ENCODE measurements at regions not wholly inside any gene's neighbourhood (a gene's known extent, or its start where the extent isn't known, plus 50 kb on each side); places are given as distances from the start of the nearest gene placed in this dataset.

GRCh38 chr12:42921741-42922504 is 332.4 kb upstream of the PRICKLE1 start:
- Mint-ChIP-seq H3K4me3 (ENCODE audit: unreplicated experiment) (no peak overlapping the region), H3K27me3 (ENCODE audit: unreplicated experiment) (no peaks in the 10 kb centered on the region), H3K4me1 (ENCODE audit: unreplicated experiment) (no peaks in the 10 kb centered on the region), H3K27ac (ENCODE audit: unreplicated experiment) (no peak overlapping the region), H3K9me3 (ENCODE audit: unreplicated experiment) (no peaks in the 10 kb centered on the region), H3K36me3 (ENCODE audit: low read depth, unreplicated experiment) (no peaks in the 10 kb centered on the region)
- DNase-seq (ENCODE audit: low spot score), result no peak
- TF ChIP-seq, protein P1, sequence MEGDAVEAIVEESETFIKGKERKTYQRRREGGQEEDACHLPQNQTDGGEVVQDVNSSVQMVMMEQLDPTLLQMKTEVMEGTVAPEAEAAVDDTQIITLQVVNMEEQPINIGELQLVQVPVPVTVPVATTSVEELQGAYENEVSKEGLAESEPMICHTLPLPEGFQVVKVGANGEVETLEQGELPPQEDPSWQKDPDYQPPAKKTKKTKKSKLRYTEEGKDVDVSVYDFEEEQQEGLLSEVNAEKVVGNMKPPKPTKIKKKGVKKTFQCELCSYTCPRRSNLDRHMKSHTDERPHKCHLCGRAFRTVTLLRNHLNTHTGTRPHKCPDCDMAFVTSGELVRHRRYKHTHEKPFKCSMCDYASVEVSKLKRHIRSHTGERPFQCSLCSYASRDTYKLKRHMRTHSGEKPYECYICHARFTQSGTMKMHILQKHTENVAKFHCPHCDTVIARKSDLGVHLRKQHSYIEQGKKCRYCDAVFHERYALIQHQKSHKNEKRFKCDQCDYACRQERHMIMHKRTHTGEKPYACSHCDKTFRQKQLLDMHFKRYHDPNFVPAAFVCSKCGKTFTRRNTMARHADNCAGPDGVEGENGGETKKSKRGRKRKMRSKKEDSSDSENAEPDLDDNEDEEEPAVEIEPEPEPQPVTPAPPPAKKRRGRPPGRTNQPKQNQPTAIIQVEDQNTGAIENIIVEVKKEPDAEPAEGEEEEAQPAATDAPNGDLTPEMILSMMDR (IDR thresholded peaks at IDR 0.05; ENCODE audit: unreplicated experiment), result no peak

DNA sequence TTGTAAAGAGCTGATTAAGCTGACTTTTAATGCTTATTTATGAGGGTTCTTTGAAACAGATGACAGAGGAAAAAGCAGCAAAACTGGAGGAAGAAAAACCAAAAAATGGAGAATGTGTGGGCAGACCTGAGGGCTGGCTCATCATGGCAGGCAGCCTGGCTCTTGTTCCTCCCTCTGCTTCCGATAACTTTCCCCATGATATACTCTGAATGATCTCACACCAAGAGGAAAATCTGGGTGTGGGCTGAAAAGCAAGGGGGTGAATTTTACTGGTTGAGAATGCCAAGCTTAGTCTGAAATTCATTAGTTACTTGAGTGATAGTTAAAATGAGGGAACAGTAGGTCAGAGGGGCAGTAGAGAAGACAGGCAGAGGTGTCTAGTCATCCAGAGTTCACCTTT is 330.1 kb upstream of the PRICKLE1 start:
- no peak overlapping the region for H3K4me3 Mint-ChIP-seq (ENCODE audit: unreplicated experiment)
- DNase-seq (ENCODE audit: low spot score), result no peak
- TF ChIP-seq, protein P1 (IDR thresholded peaks at IDR 0.05; ENCODE audit: unreplicated experiment), result no peak
- no peaks in the 10 kb centered on the region for H3K36me3 Mint-ChIP-seq (ENCODE audit: low read depth, unreplicated experiment)
- H3K27ac Mint-ChIP-seq (ENCODE audit: unreplicated experiment), result no peak overlapping the region
- H3K4me1 Mint-ChIP-seq (ENCODE audit: unreplicated experiment), result no peaks in the 10 kb centered on the region
- H3K27me3 Mint-ChIP-seq (ENCODE audit: unreplicated experiment), result no peaks in the 10 kb centered on the region
- H3K9me3 Mint-ChIP-seq (ENCODE audit: unreplicated experiment), result no peaks in the 10 kb centered on the region

GRCh38 chr12:42918443-42918842 is 328.9 kb upstream of the PRICKLE1 start:
- H3K27ac Mint-ChIP-seq (ENCODE audit: unreplicated experiment), result no peak overlapping the region
- no peaks in the 10 kb centered on the region for H3K9me3 Mint-ChIP-seq (ENCODE audit: unreplicated experiment)
- peaks cover 2% of the 10 kb centered on the region for H3K27me3 Mint-ChIP-seq (ENCODE audit: unreplicated experiment)
- TF ChIP-seq, protein P1 (IDR thresholded peaks at IDR 0.05; ENCODE audit: unreplicated experiment), result no peak
- no peaks in the 10 kb centered on the region for H3K36me3 Mint-ChIP-seq (ENCODE audit: low read depth, unreplicated experiment)
- DNase-seq (ENCODE audit: low spot score), result no peak
- no peak overlapping the region for H3K4me3 Mint-ChIP-seq (ENCODE audit: unreplicated experiment)
- no peaks in the 10 kb centered on the region for H3K4me1 Mint-ChIP-seq (ENCODE audit: unreplicated experiment)

DNA sequence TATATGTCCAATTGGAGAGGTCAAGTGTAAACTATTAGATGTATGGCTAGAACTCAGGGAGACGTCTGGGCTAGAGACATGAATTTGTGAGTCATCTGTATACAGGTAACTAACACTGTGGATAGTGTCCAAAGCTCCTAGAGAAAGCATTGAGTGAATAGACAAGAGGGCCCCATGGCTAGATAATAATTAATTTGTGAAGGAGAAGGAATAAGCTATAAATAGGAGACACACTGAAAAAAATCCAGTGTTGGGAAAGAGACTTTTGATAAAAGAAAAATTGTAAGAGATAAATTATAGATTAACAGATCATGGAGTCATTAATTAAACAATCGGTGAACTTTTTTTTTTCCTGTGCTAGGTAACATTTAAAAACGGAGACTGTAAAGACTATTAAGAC is 326.6 kb upstream of the PRICKLE1 start:
- TF ChIP-seq, protein P1 (IDR thresholded peaks at IDR 0.05; ENCODE audit: unreplicated experiment), result no peak
- H3K4me3 Mint-ChIP-seq (ENCODE audit: unreplicated experiment), result no peak overlapping the region
- no peaks in the 10 kb centered on the region for H3K36me3 Mint-ChIP-seq (ENCODE audit: low read depth, unreplicated experiment)
- no peak for DNase-seq (ENCODE audit: low spot score)
- H3K27me3 Mint-ChIP-seq (ENCODE audit: unreplicated experiment), result peaks cover 2% of the 10 kb centered on the region
- H3K4me1 Mint-ChIP-seq (ENCODE audit: unreplicated experiment), result no peaks in the 10 kb centered on the region
- H3K9me3 Mint-ChIP-seq (ENCODE audit: unreplicated experiment), result peaks cover 4% of the 10 kb centered on the region
- no peak overlapping the region for H3K27ac Mint-ChIP-seq (ENCODE audit: unreplicated experiment)

DNA sequence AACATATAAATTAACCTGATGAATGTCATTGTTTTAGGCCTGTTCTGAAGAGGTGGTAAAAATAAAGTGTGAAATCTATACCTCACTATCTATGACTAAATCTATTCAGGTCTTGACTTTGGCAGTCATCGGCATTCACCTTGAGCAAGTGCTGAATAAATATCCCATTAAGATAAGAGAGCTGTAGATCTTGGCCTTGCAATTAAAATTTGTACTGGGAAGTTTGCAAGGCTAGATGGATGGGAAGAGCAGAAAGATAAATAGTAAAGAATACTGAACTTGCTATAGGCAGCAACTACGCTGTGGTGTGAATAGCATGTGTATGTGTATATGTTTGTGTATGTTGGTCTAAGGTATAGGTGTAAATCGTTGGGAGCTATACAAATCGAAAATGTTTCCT is 325.9 kb upstream of the PRICKLE1 start:
- no peaks in the 10 kb centered on the region for H3K36me3 Mint-ChIP-seq (ENCODE audit: low read depth, unreplicated experiment)
- no peak overlapping the region for H3K27ac Mint-ChIP-seq (ENCODE audit: unreplicated experiment)
- H3K27me3 Mint-ChIP-seq (ENCODE audit: unreplicated experiment), result peaks cover 2% of the 10 kb centered on the region
- TF ChIP-seq, protein P1 (IDR thresholded peaks at IDR 0.05; ENCODE audit: unreplicated experiment), result no peak
- no peaks in the 10 kb centered on the region for H3K4me1 Mint-ChIP-seq (ENCODE audit: unreplicated experiment)
- DNase-seq (ENCODE audit: low spot score), result no peak
- peaks cover 4% of the 10 kb centered on the region for H3K9me3 Mint-ChIP-seq (ENCODE audit: unreplicated experiment)
- no peak overlapping the region for H3K4me3 Mint-ChIP-seq (ENCODE audit: unreplicated experiment)

Measured in endothelial cell (in vitro differentiated cells).